Transverse colon (tissue), 3 donors: ENCODE measurements at regions not wholly inside any gene's neighbourhood (a gene's known extent, or its start where the extent isn't known, plus 50 kb on each side); places are given as distances from the start of the nearest gene placed in this dataset.

Experiments
- CTCF ChIP-seq, 5 experiments: fragments of 200-600 bp in 3 of 5; fragments of 450-650 bp in 2 of 5; sonication (generic) in 3 of 5; IDR thresholded peaks; 1 replicate in 2 of 5; 2 replicates in 3 of 5; pipeline ENCODE4 v1.5.1; 2016 to 2017; ENCODE audit warnings: antibody characterized with exemption in 5 of 5, inconsistent platforms in 3 of 5, mild to moderate bottlenecking in 2 of 5, moderate library complexity in 1 of 5
- EP300 ChIP-seq: sonication (generic); formaldehyde crosslinking; IDR thresholded peaks from one replicate; pipeline ENCODE4 v1.6.1; 2017; ENCODE audit warnings: antibody characterized with exemption, low read depth
- POLR2A ChIP-seq: fragments of 450-650 bp; IDR thresholded peaks from one replicate; pipeline ENCODE4 v1.6.1; 2016; ENCODE audit warnings: antibody characterized with exemption, mild to moderate bottlenecking, moderate library complexity

- TF ChIP-seq CTCF (IDR thresholded peaks at IDR 0.05): no peak
- TF ChIP-seq EP300: no peak
- TF ChIP-seq POLR2A: no peak
Observed at GRCh38 chr2:82062463-82062862, 1757.9 kb upstream of the LRRTM1 start.
